SK-N-SH treated with all-trans-retinoic acid at 6 μM for 48 hours (cell line): ENCODE measurements at regions not wholly inside any gene's neighbourhood (a gene's known extent, or its start where the extent isn't known, plus 50 kb on each side); places are given as distances from the start of the nearest gene placed in this dataset.

ENCODE experiments used
- ATAC-seq: fragments of 200-7000 bp; cut with Tn5 transposase; 3 replicates; pipeline ENCODE4 v1.9.1; 2020; ENCODE audit warnings: mild to moderate bottlenecking, moderate library complexity
- ARNTL ChIP-seq: fragments of 450-650 bp; formaldehyde crosslinking; IDR thresholded peaks from 2 replicates; pipeline ENCODE4 v1.5.0; 2020; ENCODE audit warnings: low read depth, mild to moderate bottlenecking, moderate library complexity, borderline replicate concordance
- BACH2 ChIP-seq: fragments of 250-450 bp; sonication (Bioruptor Pico); IDR thresholded peaks from 2 replicates; pipeline ENCODE4 v1.9.0; 2021; ENCODE audit warnings: mild to moderate bottlenecking, borderline replicate concordance
- CSDC2 ChIP-seq: fragments of 250-450 bp; sonication (Bioruptor Pico); IDR thresholded peaks from 2 replicates; pipeline ENCODE4 v1.5.0; 2020; ENCODE audit warnings: mild to moderate bottlenecking, moderate library complexity
- ESRRG ChIP-seq: fragments of 250-450 bp; sonication (Bioruptor Pico); IDR thresholded peaks from 2 replicates; pipeline ENCODE4 v1.6.1; 2021; ENCODE audit warnings: mild to moderate bottlenecking
- GLIS3 ChIP-seq: fragments of 250-450 bp; sonication (Bioruptor Pico); IDR thresholded peaks from 2 replicates; pipeline ENCODE4 v1.5.0; 2020; ENCODE audit warnings: mild to moderate bottlenecking, moderate library complexity
- ISL1 ChIP-seq: fragments of 250-450 bp; sonication (Bioruptor Pico); IDR thresholded peaks from 2 replicates; pipeline ENCODE4 v2.1.2; 2022; ENCODE audit warnings: mild to moderate bottlenecking, moderate library complexity
- PATZ1 ChIP-seq: fragments of 250-450 bp; sonication (Bioruptor Pico); IDR thresholded peaks from 2 replicates; pipeline ENCODE4 v1.8.0; 2020; ENCODE audit warnings: mild to moderate bottlenecking, moderate library complexity, borderline replicate concordance
- POU6F1 ChIP-seq: fragments of 250-450 bp; sonication (Bioruptor Pico); IDR thresholded peaks from 2 replicates; pipeline ENCODE4 v1.8.0; 2021; ENCODE audit warnings: low read depth, mild to moderate bottlenecking, moderate library complexity, borderline replicate concordance
- PPARA ChIP-seq: fragments of 250-450 bp; sonication (Bioruptor Pico); IDR thresholded peaks from 2 replicates; pipeline ENCODE4 v1.5.0; 2020; ENCODE audit warnings: mild to moderate bottlenecking, borderline replicate concordance
- RARB ChIP-seq: fragments of 250-450 bp; sonication (Bioruptor Pico); IDR thresholded peaks from 2 replicates; pipeline ENCODE4 v1.8.0; 2021; ENCODE audit warnings: mild to moderate bottlenecking, moderate library complexity
- SNAI2 ChIP-seq: fragments of 250-450 bp; sonication (Bioruptor Pico); IDR thresholded peaks from 2 replicates; pipeline ENCODE4 v1.5.0; 2020; ENCODE audit warnings: mild to moderate bottlenecking, moderate library complexity
- TCF4 ChIP-seq: fragments of 250-450 bp; sonication (Bioruptor Pico); IDR thresholded peaks from 2 replicates; pipeline ENCODE4 v1.8.0; 2021; ENCODE audit warnings: mild to moderate bottlenecking, moderate library complexity, borderline replicate concordance
- TOX ChIP-seq: fragments of 250-450 bp; sonication (Bioruptor Pico); IDR thresholded peaks from 2 replicates; pipeline ENCODE4 v1.8.0; 2021; ENCODE audit warnings: mild to moderate bottlenecking, moderate library complexity, borderline replicate concordance
- TSHZ2 ChIP-seq: fragments of 250-450 bp; sonication (Bioruptor Pico); IDR thresholded peaks from 2 replicates; pipeline ENCODE4 v1.5.0; 2020; ENCODE audit warnings: mild to moderate bottlenecking, moderate library complexity
- ZC3H10 ChIP-seq: fragments of 250-450 bp; sonication (Bioruptor Pico); IDR thresholded peaks from 2 replicates; pipeline ENCODE4 v1.5.1; 2021; ENCODE audit warnings: mild to moderate bottlenecking, moderate library complexity
- ZFP3 ChIP-seq: fragments of 250-450 bp; sonication (Bioruptor Pico); IDR thresholded peaks from 2 replicates; pipeline ENCODE4 v1.5.0; 2020; ENCODE audit warnings: mild to moderate bottlenecking, moderate library complexity
- ZFP30 ChIP-seq: fragments of 450-650 bp; formaldehyde crosslinking; IDR thresholded peaks from 2 replicates; pipeline ENCODE4 v1.5.0; 2022; ENCODE audit warnings: mild to moderate bottlenecking, moderate library complexity
- ZNF565 ChIP-seq: fragments of 450-650 bp; formaldehyde crosslinking; conservative IDR thresholded peaks from 2 replicates; pipeline ENCODE4 v1.5.0; 2020; ENCODE audit warnings: low read depth, mild to moderate bottlenecking, moderate library complexity
- ZNF70 ChIP-seq: fragments of 450-650 bp; formaldehyde crosslinking; IDR thresholded peaks from 2 replicates; pipeline ENCODE4 v1.5.0; 2020; ENCODE audit warnings: mild to moderate bottlenecking, moderate library complexity
- ZNF8 ChIP-seq: fragments of 450-650 bp; formaldehyde crosslinking; IDR thresholded peaks from 2 replicates; pipeline ENCODE4 v1.5.0; 2020; ENCODE audit warnings: mild to moderate bottlenecking, moderate library complexity
- TF ChIP-seq, protein P1 (sequence below): fragments of 250-450 bp; sonication (Bioruptor Pico); IDR thresholded peaks from 2 replicates; pipeline ENCODE4 v1.5.1; 2020; ENCODE audit warnings: low read depth, mild to moderate bottlenecking, moderate library complexity

- ATAC-seq = no peak
- TF ChIP-seq ESRRG (CRISPR knock-in tag) = no peak
- TF ChIP-seq PPARA = no peak
- no peak for TF ChIP-seq ZNF565 (CRISPR knock-in tag)
- no peak for TF ChIP-seq ISL1 (CRISPR knock-in tag)
- TF ChIP-seq CSDC2 = no peak
- TF ChIP-seq ZNF70 = no peak
- no peak for TF ChIP-seq GLIS3 (CRISPR knock-in tag)
- no peak for TF ChIP-seq ARNTL (CRISPR knock-in tag)
- no peak for TF ChIP-seq SNAI2 (CRISPR knock-in tag)
- no peak for TF ChIP-seq PATZ1 (CRISPR knock-in tag)
- no peak for TF ChIP-seq ZFP3 (CRISPR knock-in tag)
- TF ChIP-seq ZC3H10 (CRISPR knock-in tag) = no peak
- TF ChIP-seq TCF4 = no peak
- TF ChIP-seq TOX (CRISPR knock-in tag) = no peak
- TF ChIP-seq POU6F1 = no peak
- TF ChIP-seq ZFP30 = no peak
- TF ChIP-seq, protein P1, sequence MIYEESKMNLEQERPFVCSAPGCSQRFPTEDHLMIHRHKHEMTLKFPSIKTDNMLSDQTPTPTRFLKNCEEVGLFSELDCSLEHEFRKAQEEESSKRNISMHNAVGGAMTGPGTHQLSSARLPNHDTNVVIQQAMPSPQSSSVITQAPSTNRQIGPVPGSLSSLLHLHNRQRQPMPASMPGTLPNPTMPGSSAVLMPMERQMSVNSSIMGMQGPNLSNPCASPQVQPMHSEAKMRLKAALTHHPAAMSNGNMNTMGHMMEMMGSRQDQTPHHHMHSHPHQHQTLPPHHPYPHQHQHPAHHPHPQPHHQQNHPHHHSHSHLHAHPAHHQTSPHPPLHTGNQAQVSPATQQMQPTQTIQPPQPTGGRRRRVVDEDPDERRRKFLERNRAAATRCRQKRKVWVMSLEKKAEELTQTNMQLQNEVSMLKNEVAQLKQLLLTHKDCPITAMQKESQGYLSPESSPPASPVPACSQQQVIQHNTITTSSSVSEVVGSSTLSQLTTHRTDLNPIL = no peak
These were observed 511.7 kb downstream of the NR2F1-AS1 start for GRCh38 chr5:93069276-93069675.

- no peak for ATAC-seq
- no peak for TF ChIP-seq RARB
- TF ChIP-seq GLIS3 (CRISPR knock-in tag) = no peak
- no peak for TF ChIP-seq ZNF565 (CRISPR knock-in tag)
- no peak for TF ChIP-seq ZFP30
- TF ChIP-seq ZC3H10 (CRISPR knock-in tag) = no peak
- no peak for TF ChIP-seq TSHZ2 (CRISPR knock-in tag)
- TF ChIP-seq SNAI2 (CRISPR knock-in tag) = no peak
- TF ChIP-seq PATZ1 (CRISPR knock-in tag) = no peak
These were observed 518.5 kb downstream of the NR2F1-AS1 start for GRCh38 chr5:93062548-93062947.

GRCh38 chr5:93058309-93058708 lies 522.7 kb downstream of the NR2F1-AS1 start:
- no peak for ATAC-seq
- TF ChIP-seq CSDC2 (no peak), ARNTL (CRISPR knock-in tag) (no peak), TSHZ2 (CRISPR knock-in tag) (no peak), ZNF565 (CRISPR knock-in tag) (no peak), BACH2 (CRISPR knock-in tag) (no peak), SNAI2 (CRISPR knock-in tag) (no peak), TOX (CRISPR knock-in tag) (no peak), ZNF8 (CRISPR knock-in tag) (no peak), ISL1 (CRISPR knock-in tag) (no peak), PPARA (no peak), POU6F1 (no peak), ESRRG (CRISPR knock-in tag) (no peak), TCF4 (no peak), RARB (no peak)
- TF ChIP-seq, protein P1 = no peak
